HepG2 (cell line): ENCODE measurements at regions not wholly inside any gene's neighbourhood (a gene's known extent, or its start where the extent isn't known, plus 50 kb on each side); places are given as distances from the start of the nearest gene placed in this dataset.

Source experiments
- ATAC-seq: fragments of 200-7000 bp; cut with Tn5 transposase; 3 replicates; pipeline ENCODE4 v1.9.1; 2020; ENCODE audit warnings: mild to moderate bottlenecking, moderate library complexity
- BruUV-seq: library from RNA; stranded (reverse); fragments of 400-500 nt; replicated peaks from 2 replicates; lab custom pipeline; 2021; lab: Mats Ljungman, UMichigan
- CTCF ChIA-PET: fragments of 300-600 bp; formaldehyde crosslinking; extraction: SDS; loops from one replicate; lab custom pipeline; 2021; ENCODE audit warnings: low total read pairs, inconsistent platforms, low intra/inter-chr PET ratio; lab: Yijun Ruan, JAX
- POLR2A ChIA-PET: fragments of 350-600 bp; sonication (Branson Sonifier 250); formaldehyde crosslinking; loops from one replicate; lab custom pipeline; 2020; ENCODE audit warnings: antibody characterized with exemption, inconsistent platforms; lab: Yijun Ruan, JAX
- DNase-seq: peaks from one replicate; pipeline ENCODE4 v3.0.0-alpha.2; 2015; ENCODE audit warnings: low spot score
- FAIRE-seq: peaks from 3 replicates; lab custom pipeline; 2011; peaks lifted over from hg19 to GRCh38; lab: Jason Lieb, UNC
- H2AFZ ChIP-seq: one replicate; pipeline ENCODE4 v1.6.1; 2011; ENCODE audit warnings: low read length, inconsistent platforms
- H3K27ac ChIP-seq: fragments of 300-600 bp; 3 replicates; pipeline ENCODE4 v1.8.0; 2011; ENCODE audit warnings: mixed run types, mild to moderate bottlenecking, mixed read lengths, low read length, inconsistent platforms; ENCODE audit not compliant: insufficient read depth; ENCODE audit errors: extremely low read length
- H3K27me3 ChIP-seq, 2 experiments: fragments of 200-600 bp in 1 of 2; 2 replicates in 1 of 2; 3 replicates in 1 of 2; pipeline versions ENCODE4 v1.6.0 to v1.8.0; 2011; ENCODE audit warnings: low read length in 2 of 2, mild to moderate bottlenecking in 2 of 2, moderate library complexity in 2 of 2, inconsistent platforms in 1 of 2; ENCODE audit not compliant: insufficient read depth in 2 of 2, control insufficient read depth in 1 of 2
- H3K36me3 ChIP-seq, 2 experiments: fragments of 200-600 bp in 1 of 2; replicated peaks in 1 of 2; 2 replicates in 1 of 2; 3 replicates in 1 of 2; pipeline versions ENCODE4 v1.5.1 to v1.8.0; 2011; ENCODE audit warnings: low read length in 2 of 2, inconsistent platforms in 1 of 2; ENCODE audit not compliant: insufficient read depth in 2 of 2, control insufficient read depth in 1 of 2
- H3K4me1 ChIP-seq: 2 replicates; pipeline ENCODE4 v1.5.1; 2012; ENCODE audit warnings: low read length, inconsistent platforms; ENCODE audit not compliant: insufficient read depth
- H3K4me2 ChIP-seq: 2 replicates; pipeline ENCODE4 v1.6.0; 2011; ENCODE audit warnings: low read depth, low read length, inconsistent platforms
- H3K4me3 ChIP-seq, 3 experiments: fragments of 200-600 bp in 1 of 3; sonication (generic), shearing (Covaris generic) in 1 of 3; replicated peaks in 1 of 3; 2 replicates each; pipeline ENCODE4 v1.5.1; 2011 to 2016; ENCODE audit warnings: low read length in 3 of 3, inconsistent platforms in 2 of 3, low read depth in 2 of 3, mild to moderate bottlenecking in 2 of 3, control low read depth in 1 of 3, mixed read lengths in 1 of 3; ENCODE audit not compliant: insufficient read depth in 1 of 3
- H3K79me2 ChIP-seq: one replicate; pipeline ENCODE4 v1.6.1; 2011; ENCODE audit warnings: low read length, inconsistent platforms; ENCODE audit not compliant: insufficient read depth
- H3K9ac ChIP-seq: 2 replicates; pipeline ENCODE4 v1.6.0; 2011; ENCODE audit warnings: mild to moderate bottlenecking, low read depth, low read length, inconsistent platforms; ENCODE audit not compliant: insufficient read depth
- H3K9me3 ChIP-seq: 2 replicates; pipeline ENCODE4 v1.5.1; 2012; ENCODE audit warnings: mild to moderate bottlenecking, low read length
- H4K20me1 ChIP-seq: 2 replicates; pipeline ENCODE4 v1.6.0; 2011; ENCODE audit warnings: inconsistent platforms, mild to moderate bottlenecking, low read length, moderate library complexity; ENCODE audit not compliant: insufficient read depth
- GATAD2A ChIP-seq: IDR thresholded peaks from 2 replicates; pipeline ENCODE4 v1.6.1; 2016
- PHF8 ChIP-seq: sonication (generic); formaldehyde crosslinking; IDR thresholded peaks from 2 replicates; pipeline ENCODE4 v1.5.0; 2020; ENCODE audit warnings: missing genetic modification reagents
- RARA ChIP-seq: IDR thresholded peaks from 2 replicates; pipeline ENCODE4 v1.6.1; 2016; ENCODE audit warnings: missing genetic modification reagents, missing compliant biosample characterization
- SALL2 ChIP-seq: sonication (generic); formaldehyde crosslinking; IDR thresholded peaks from 2 replicates; pipeline ENCODE4 v1.8.1; 2023; ENCODE audit warnings: mild to moderate bottlenecking, missing genetic modification reagents, inconsistent platforms
- SKI ChIP-seq: fragments of 450-650 bp; IDR thresholded peaks from one replicate; pipeline ENCODE4 v1.6.1; 2018; ENCODE audit warnings: mild to moderate bottlenecking; ENCODE audit not compliant: partially characterized antibody
- SMAD1 ChIP-seq: sonication (generic); formaldehyde crosslinking; IDR thresholded peaks from 2 replicates; pipeline ENCODE4 v1.4.0; 2020; ENCODE audit warnings: missing genetic modification reagents, low read depth, mild to moderate bottlenecking, borderline replicate concordance
- SPEN ChIP-seq: sonication (generic); formaldehyde crosslinking; IDR thresholded peaks from 2 replicates; pipeline ENCODE4 v1.5.1; 2020; ENCODE audit warnings: low read depth, mild to moderate bottlenecking, missing genetic modification reagents
- SRY ChIP-seq: sonication (generic); formaldehyde crosslinking; IDR thresholded peaks from 2 replicates; pipeline ENCODE4 v1.8.0; 2022; ENCODE audit warnings: mild to moderate bottlenecking, missing genetic modification reagents
- SUZ12 ChIP-seq: fragments of 150-350 bp; IDR thresholded peaks from 2 replicates; pipeline ENCODE4 v1.6.1; 2014; ENCODE audit warnings: low read depth, low read length
- XRCC5 ChIP-seq: fragments of 200-400 bp; formaldehyde crosslinking; optimal IDR thresholded peaks from 2 replicates; pipeline ENCODE3; 2017; ENCODE audit warnings: mild to moderate bottlenecking, low read length
- ZBTB14 ChIP-seq: sonication (generic); formaldehyde crosslinking; IDR thresholded peaks from 2 replicates; pipeline ENCODE4 v1.4.0; 2020; ENCODE audit warnings: missing genetic modification reagents
- ZNF260 ChIP-seq: sonication (generic); formaldehyde crosslinking; IDR thresholded peaks from 2 replicates; pipeline ENCODE4 v1.4.0; 2020; ENCODE audit warnings: missing genetic modification reagents, low read depth, mild to moderate bottlenecking, borderline replicate concordance
- WGBS: methylation state at CpG from one replicate; pipeline ENCODE4 v1.1.6; 2017; ENCODE audit warnings: low lambda C conversion rate; 5-methylcytosine and 5-hydroxymethylcytosine counted together
- in situ Hi-C: cut with HindIII; loops from 2 replicates; pipeline ENCODE4 v1.10.0; 2017; ENCODE audit warnings: low pct_unique_long_range_greater_than_20kb; ENCODE audit not compliant: extremely low pct_ligation_motif_present
- intact Hi-C: fragments of 100-400 bp; cut with micrococcal nuclease; formaldehyde crosslinking; loops from one replicate; pipeline ENCODE4 v1.10.0; 2022; ENCODE audit not compliant: unreplicated experiment

GRCh38 chr12:28711421-28711820 lies 437.7 kb upstream of the FAR2 start:
- in situ Hi-C loops (no loop called here), intact Hi-C loops (no loop called here)
- Histone ChIP-seq H3K27me3 (no peaks in the 10 kb centered on the region), H3K27ac (no peak overlapping the region), H3K79me2 (no peaks in the 10 kb centered on the region), H3K4me1 (no peaks in the 10 kb centered on the region), H3K4me3 (no peak overlapping the region), H2AFZ (no peak overlapping the region), H3K9ac (no peak overlapping the region), H3K9me3 (peaks cover 10% of the 10 kb centered on the region; the same call in 1 of the 2 replicates), H3K36me3 (no peaks in the 10 kb centered on the region), H4K20me1 (no peaks in the 10 kb centered on the region), H3K4me2 (no peak overlapping the region)
- ATAC-seq (no peak), FAIRE-seq (no peak), DNase-seq (no peak)
- POLR2A ChIA-PET, result no interaction called here
- no TSS peak for BruUV-seq
- no peak for TF ChIP-seq GATAD2A (CRISPR knock-in tag)
- no peak for TF ChIP-seq ZNF260
- no peak for TF ChIP-seq PHF8 (CRISPR knock-in tag)
- CTCF ChIA-PET, result no interaction called here
- WGBS, result 0% methylated on average over 1 of the region's 1 CpG

GRCh38 chr12:28742791-28743190 lies 406.3 kb upstream of the FAR2 start:
- in situ Hi-C loops (no loop called here), intact Hi-C loops (no loop called here)
- Histone ChIP-seq H3K9me3 (peaks cover 12% of the 10 kb centered on the region), H3K79me2 (no peaks in the 10 kb centered on the region), H3K4me1 (no peaks in the 10 kb centered on the region), H2AFZ (no peak overlapping the region), H3K36me3 (no peaks in the 10 kb centered on the region), H3K4me2 (no peak overlapping the region), H3K27ac (no peak overlapping the region), H3K9ac (no peak overlapping the region), H3K4me3 (no peak overlapping the region), H4K20me1 (no peaks in the 10 kb centered on the region), H3K27me3 (no peaks in the 10 kb centered on the region)
- ChIA-PET CTCF (no interaction called here), POLR2A (no interaction called here)
- ATAC-seq (no peak), FAIRE-seq (no peak), DNase-seq (no peak)
- TF ChIP-seq SMAD1 (CRISPR knock-in tag) (no peak), SRY (CRISPR knock-in tag) (no peak), XRCC5 (no peak), SALL2 (CRISPR knock-in tag) (no peak), SKI (no peak), RARA (CRISPR knock-in tag) (no peak), SUZ12 (no peak), ZBTB14 (CRISPR knock-in tag) (no peak), SPEN (CRISPR knock-in tag) (no peak)
- no TSS peak for BruUV-seq
